ENCODE measurements at regions not wholly inside any gene's neighbourhood (a gene's known extent, or its start where the extent isn't known, plus 50 kb on each side); places are given as distances from the start of the nearest gene placed in this dataset.

GRCh38 chr7:88457320-88457719 lies 150.6 kb upstream of the STEAP4 start:
- TF ChIP-seq EZH2 (IDR thresholded peaks at IDR 0.05; ENCODE audit: borderline replicate concordance, low read depth, low read length, poor library complexity, severe bottlenecking) (no peak), CTCF (conservative IDR thresholded peaks at IDR 0.05; ENCODE audit: low read depth, low read length) (no peak)
- Histone ChIP-seq H3K27ac (ENCODE audit: low read depth, low read length, poor library complexity, severe bottlenecking) (no peak overlapping the region), H3K4me3 (ENCODE audit: low read depth, low read length, poor library complexity, severe bottlenecking) (no peak overlapping the region), H3K9me3 (ENCODE audit: low read depth, low read length, poor library complexity, severe bottlenecking) (no peaks in the 10 kb centered on the region), H3K27me3 (replicated peaks; ENCODE audit: insufficient read depth, low read depth, low read length, poor library complexity) (no peaks in the 10 kb centered on the region), H3K36me3 (ENCODE audit: insufficient read depth, low read length, poor library complexity, severe bottlenecking) (no peaks in the 10 kb centered on the region), H3K4me1 (ENCODE audit: insufficient read depth, low read length, poor library complexity, severe bottlenecking) (peaks cover 3% of the 10 kb centered on the region)
- POLR2A ChIA-PET (ENCODE audit: low non-redundant PET) = no interaction called here
- BruUV-seq (replicated peaks) = no TSS peak
- CTCF ChIA-PET = no interaction called here
- DNase-seq (ENCODE audit: low spot score) = no peak
- intact Hi-C loops (cut with micrococcal nuclease; ENCODE audit: unreplicated experiment) = no loop called here

- no peaks in the 10 kb centered on the region for H3K27me3 ChIP-seq (replicated peaks; ENCODE audit: insufficient read depth, low read depth, low read length, poor library complexity)
- ChIA-PET CTCF (no interaction called here), POLR2A (ENCODE audit: low non-redundant PET) (no interaction called here)
- no peak overlapping the region for H3K4me3 ChIP-seq (ENCODE audit: low read depth, low read length, poor library complexity, severe bottlenecking)
- H3K36me3 ChIP-seq (ENCODE audit: insufficient read depth, low read length, poor library complexity, severe bottlenecking) = no peaks in the 10 kb centered on the region
- no peak for TF ChIP-seq EZH2 (IDR thresholded peaks at IDR 0.05; ENCODE audit: borderline replicate concordance, low read depth, low read length, poor library complexity, severe bottlenecking)
- H3K4me1 ChIP-seq (ENCODE audit: insufficient read depth, low read length, poor library complexity, severe bottlenecking) = peaks cover 3% of the 10 kb centered on the region
- intact Hi-C loops (cut with micrococcal nuclease; ENCODE audit: unreplicated experiment) = no loop called here
- no peak overlapping the region for H3K27ac ChIP-seq (ENCODE audit: low read depth, low read length, poor library complexity, severe bottlenecking)
- no TSS peak for BruUV-seq (replicated peaks)
- no peak for DNase-seq (ENCODE audit: low spot score)
- no peaks in the 10 kb centered on the region for H3K9me3 ChIP-seq (ENCODE audit: low read depth, low read length, poor library complexity, severe bottlenecking)
Measured at GRCh38 chr7:88456490-88456889, 149.8 kb upstream of the STEAP4 start.

GRCh38 chr7:88455696-88456095 lies 149.0 kb upstream of the STEAP4 start:
- Histone ChIP-seq H3K27ac (ENCODE audit: low read depth, low read length, poor library complexity, severe bottlenecking) (no peak overlapping the region), H3K4me3 (ENCODE audit: low read depth, low read length, poor library complexity, severe bottlenecking) (no peak overlapping the region), H3K9me3 (ENCODE audit: low read depth, low read length, poor library complexity, severe bottlenecking) (no peaks in the 10 kb centered on the region), H3K36me3 (ENCODE audit: insufficient read depth, low read length, poor library complexity, severe bottlenecking) (no peaks in the 10 kb centered on the region), H3K27me3 (replicated peaks; ENCODE audit: insufficient read depth, low read depth, low read length, poor library complexity) (no peaks in the 10 kb centered on the region), H3K4me1 (ENCODE audit: insufficient read depth, low read length, poor library complexity, severe bottlenecking) (peaks cover 3% of the 10 kb centered on the region)
- BruUV-seq (replicated peaks) = no TSS peak
- no peak for DNase-seq (ENCODE audit: low spot score)
- TF ChIP-seq CTCF (conservative IDR thresholded peaks at IDR 0.05; ENCODE audit: low read depth, low read length) (no peak), EZH2 (IDR thresholded peaks at IDR 0.05; ENCODE audit: borderline replicate concordance, low read depth, low read length, poor library complexity, severe bottlenecking) (no peak)
- intact Hi-C loops (cut with micrococcal nuclease; ENCODE audit: unreplicated experiment) = no loop called here
- ChIA-PET CTCF (no interaction called here), POLR2A (ENCODE audit: low non-redundant PET) (no interaction called here)

GRCh38 chr7:88452646-88453045 lies 146.0 kb upstream of the STEAP4 start:
- POLR2A ChIA-PET (ENCODE audit: low non-redundant PET) = no interaction called here
- CTCF ChIA-PET = no interaction called here
- intact Hi-C loops (cut with micrococcal nuclease; ENCODE audit: unreplicated experiment) = no loop called here

More at GRCh38 chr7:88452646-88453045, 146.0 kb upstream of the STEAP4 start:
- no peak for DNase-seq (ENCODE audit: low spot score)
- H3K36me3 ChIP-seq (ENCODE audit: insufficient read depth, low read length, poor library complexity, severe bottlenecking) = no peaks in the 10 kb centered on the region
- no peaks in the 10 kb centered on the region for H3K4me1 ChIP-seq (ENCODE audit: insufficient read depth, low read length, poor library complexity, severe bottlenecking)
- no peaks in the 10 kb centered on the region for H3K9me3 ChIP-seq (ENCODE audit: low read depth, low read length, poor library complexity, severe bottlenecking)
- H3K27me3 ChIP-seq (replicated peaks; ENCODE audit: insufficient read depth, low read depth, low read length, poor library complexity) = no peaks in the 10 kb centered on the region
- H3K4me3 ChIP-seq (ENCODE audit: low read depth, low read length, poor library complexity, severe bottlenecking) = no peak overlapping the region
- no TSS peak for BruUV-seq (replicated peaks)
- TF ChIP-seq EZH2 (IDR thresholded peaks at IDR 0.05; ENCODE audit: borderline replicate concordance, low read depth, low read length, poor library complexity, severe bottlenecking) = no peak
- no peak for TF ChIP-seq CTCF (conservative IDR thresholded peaks at IDR 0.05; ENCODE audit: low read depth, low read length)
- no peak overlapping the region for H3K27ac ChIP-seq (ENCODE audit: low read depth, low read length, poor library complexity, severe bottlenecking)

Measured in A673 (cell line).